ENCODE measurements at regions not wholly inside any gene's neighbourhood (a gene's known extent, or its start where the extent isn't known, plus 50 kb on each side); places are given as distances from the start of the nearest gene placed in this dataset.

GRCh38 chr9:121550041-121550440, 50.4 kb upstream of the GGTA1 start:
- DNase-seq: no peak

GRCh38 chr9:121550569-121551512, 51.2 kb upstream of the GGTA1 start:
- DNase-seq: peak; percentile 6

GRCh38 chr9:121551985-121552753, 52.5 kb upstream of the GGTA1 start:
- no peak for DNase-seq

- no peak for DNase-seq
Observed at GRCh38 chr9:121556082-121556481, 56.4 kb upstream of the GGTA1 start.

GRCh38 chr9:121556580-121556979, 56.9 kb upstream of the GGTA1 start:
- DNase-seq: no peak

GRCh38 chr9:121557581-121558447, 58.2 kb upstream of the GGTA1 start:
- no peak for DNase-seq

- no peak for DNase-seq
Observed at GRCh38 chr9:121558473-121558872, 58.8 kb upstream of the GGTA1 start.

GRCh38 chr9:121559183-121559582, 59.5 kb upstream of the GGTA1 start:
- no peak for DNase-seq

GRCh38 chr9:121560921-121561320, 61.3 kb upstream of the GGTA1 start:
- no peak for DNase-seq

- DNase-seq: no peak
Observed at GRCh38 chr9:121561385-121562222, 62.0 kb upstream of the GGTA1 start.

GRCh38 chr9:121562301-121562700, 62.7 kb upstream of the GGTA1 start:
- DNase-seq: no peak

GRCh38 chr9:121563425-121563824, 63.8 kb upstream of the GGTA1 start:
- no peak for DNase-seq

GRCh38 chr9:121563881-121564460, 64.3 kb upstream of the GGTA1 start:
- no peak for DNase-seq

GRCh38 chr9:121564504-121565260, 65.0 kb upstream of the GGTA1 start:
- DNase-seq: no peak

GRCh38 chr9:121566481-121567465, 67.1 kb upstream of the GGTA1 start:
- DNase-seq: no peak

- DNase-seq: no peak
Observed at GRCh38 chr9:121567500-121568342, 68.1 kb upstream of the GGTA1 start.

- no peak for DNase-seq
Observed at GRCh38 chr9:121568343-121569265, 69.0 kb upstream of the GGTA1 start.

Measured in NK-92 treated with Interleukin-12 subunit alpha and Interleukin-12 subunit beta, amount 100 ng/mL, for 24 hours (cell line).